Stimulated activated CD4-positive, alpha-beta T cell treated with anti-CD3 and anti-CD28 coated beads, Interleukin-2, amount 100 ng/mL, for 24 hours (primary cell): ENCODE measurements at regions not wholly inside any gene's neighbourhood (a gene's known extent, or its start where the extent isn't known, plus 50 kb on each side); places are given as distances from the start of the nearest gene placed in this dataset.

Experiments
- DNase-seq, 2 donors: peaks; one replicate each; pipeline ENCODE4 v3.0.0-alpha.2; 2020

GRCh38 chr4:125365731-125366130, 51.0 kb downstream of the FAT4 start:
- no peak for DNase-seq

- no peak for DNase-seq
These were observed 53.4 kb downstream of the FAT4 start for GRCh38 chr4:125368146-125368545.

GRCh38 chr4:125368671-125369081, 53.9 kb downstream of the FAT4 start:
- no peak for DNase-seq

- DNase-seq: no peak
These were observed 54.3 kb downstream of the FAT4 start for GRCh38 chr4:125369098-125369497.

GRCh38 chr4:125370478-125370877, 55.7 kb downstream of the FAT4 start:
- DNase-seq: no peak

GRCh38 chr4:125382995-125383394, 68.2 kb downstream of the FAT4 start:
- DNase-seq: no peak

- DNase-seq: no peak
These were observed 73.0 kb downstream of the FAT4 start for GRCh38 chr4:125387770-125388169.

- no peak for DNase-seq
These were observed 73.9 kb downstream of the FAT4 start for GRCh38 chr4:125388613-125389012.

GRCh38 chr4:125389713-125390112, 75.0 kb downstream of the FAT4 start:
- no peak for DNase-seq

- DNase-seq: no peak
These were observed 75.4 kb downstream of the FAT4 start for GRCh38 chr4:125390126-125390525.

- no peak for DNase-seq
These were observed 76.0 kb downstream of the FAT4 start for GRCh38 chr4:125390727-125391126.

GRCh38 chr4:125392694-125393093, 77.9 kb downstream of the FAT4 start:
- DNase-seq: no peak

- DNase-seq: no peak
These were observed 79.1 kb downstream of the FAT4 start for GRCh38 chr4:125393825-125394224.

GRCh38 chr4:125397226-125397625, 82.5 kb downstream of the FAT4 start:
- no peak for DNase-seq

GRCh38 chr4:125398263-125399002, 83.7 kb downstream of the FAT4 start:
- no peak for DNase-seq

- DNase-seq: no peak
These were observed 86.0 kb downstream of the FAT4 start for GRCh38 chr4:125400756-125401155.

- DNase-seq: no peak
These were observed 87.0 kb downstream of the FAT4 start for GRCh38 chr4:125401784-125402183.

- no peak for DNase-seq
These were observed 105.8 kb downstream of the FAT4 start for GRCh38 chr4:125420526-125420925.

GRCh38 chr4:125421547-125421946, 106.8 kb downstream of the FAT4 start:
- DNase-seq: no peak

- DNase-seq: no peak
These were observed 108.4 kb downstream of the FAT4 start for GRCh38 chr4:125423124-125423523.

GRCh38 chr4:125428832-125429231, 114.1 kb downstream of the FAT4 start:
- DNase-seq: no peak

- no peak for DNase-seq
These were observed 115.3 kb downstream of the FAT4 start for GRCh38 chr4:125430086-125430485.

GRCh38 chr4:125432078-125432477, 117.3 kb downstream of the FAT4 start:
- DNase-seq: no peak

GRCh38 chr4:125433453-125433852, 118.7 kb downstream of the FAT4 start:
- DNase-seq: no peak

GRCh38 chr4:125434136-125434535, 119.4 kb downstream of the FAT4 start:
- no peak for DNase-seq
